H1 (cell line): ENCODE measurements at regions not wholly inside any gene's neighbourhood (a gene's known extent, or its start where the extent isn't known, plus 50 kb on each side); places are given as distances from the start of the nearest gene placed in this dataset.

ENCODE experiments used
- GTF2F1 ChIP-seq: IDR thresholded peaks from 2 replicates; pipeline ENCODE4 v1.6.1; 2012; ENCODE audit warnings: low read depth, low read length, improper control_type of control experiment, borderline replicate concordance
- SUZ12 ChIP-seq: fragments of 200-600 bp; sonication (generic); IDR thresholded peaks from 2 replicates; pipeline ENCODE4 v1.6.1; 2012; ENCODE audit warnings: mild to moderate bottlenecking, inconsistent platforms, low read length, moderate library complexity, mixed read lengths

DNA sequence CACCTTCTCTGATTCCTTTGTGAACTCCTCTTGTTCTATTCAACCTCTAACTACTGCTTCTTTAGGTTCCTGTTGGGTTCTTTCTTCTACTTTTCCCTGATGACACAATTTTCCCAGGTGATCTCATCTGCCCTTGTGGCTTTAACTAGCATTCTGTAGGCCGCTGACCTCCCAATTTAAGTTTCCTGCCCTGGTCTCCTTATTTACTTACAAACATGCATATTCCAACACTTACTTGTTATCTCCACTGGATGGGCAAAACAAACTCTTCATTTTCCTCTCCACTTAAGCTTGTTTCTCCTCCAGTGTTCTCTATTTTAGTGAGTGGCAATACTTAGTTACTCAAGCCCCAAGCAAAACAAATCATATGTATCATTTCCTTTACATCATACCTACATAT, 734.5 kb downstream of the METTL15 start (continued):
- no peak for TF ChIP-seq GTF2F1
- no peak for TF ChIP-seq SUZ12
